Mucosa of descending colon (tissue), 3 donors: ENCODE measurements at regions not wholly inside any gene's neighbourhood (a gene's known extent, or its start where the extent isn't known, plus 50 kb on each side); places are given as distances from the start of the nearest gene placed in this dataset.

Experiments used
- ATAC-seq: fragments of 200-7000 bp; cut with Tn5 transposase; one replicate; pipeline ENCODE4 v1.9.1; 2020; ENCODE audit warnings: mild to moderate bottlenecking, moderate library complexity
- DNase-seq, 3 donors: peaks; one replicate each; pipeline ENCODE4 v3.0.0-alpha.2; 2020
- H3K36me3 ChIP-seq: fragments of 200-600 bp; one replicate; pipeline ENCODE4 v1.8.0; 2021; ENCODE audit warnings: low read depth, mild to moderate bottlenecking
- H3K4me1 ChIP-seq: fragments of 200-600 bp; one replicate; pipeline ENCODE4 v1.8.0; 2021; ENCODE audit warnings: low read depth, mild to moderate bottlenecking
- H3K4me3 ChIP-seq: fragments of 200-600 bp; one replicate; pipeline ENCODE4 v1.8.0; 2021; ENCODE audit warnings: mild to moderate bottlenecking
- H3K9me3 ChIP-seq: fragments of 200-600 bp; one replicate; pipeline ENCODE4 v1.8.0; 2021; ENCODE audit warnings: mild to moderate bottlenecking
- CTCF ChIP-seq: fragments of 200-600 bp; IDR thresholded peaks from one replicate; pipeline ENCODE4 v1.8.0; 2022; ENCODE audit warnings: antibody characterized with exemption, mild to moderate bottlenecking
- intact Hi-C, 2 donors: fragments of 100-400 bp; cut with DNase I in 1 of 2; cut with micrococcal nuclease in 1 of 2; formaldehyde crosslinking; loops; one replicate each; pipeline versions ENCODE4 v1.11.0 to v1.11.1; 2022; cut with DNase I, micrococcal nuclease
- donor health status: DM: no; HTN: no; CAD: no; lungs with moderate emphysema.
- donor health status: DM: no; HTN: no; CAD: no.
- donor health status: DM: no; HTN: yes; CAD: no.

GRCh38 chr9:78592811-78593210 lies 295.9 kb downstream of the PSAT1 start:
- no peak overlapping the region for H3K4me3 ChIP-seq
- no peaks in the 10 kb centered on the region for H3K36me3 ChIP-seq
- no peak for TF ChIP-seq CTCF
- H3K4me1 ChIP-seq: no peaks in the 10 kb centered on the region
- H3K9me3 ChIP-seq: no peaks in the 10 kb centered on the region
- ATAC-seq: no peak
- no peak for DNase-seq
- intact Hi-C loops: no loop called here

GRCh38 chr9:78595200-78595945 lies 298.4 kb downstream of the PSAT1 start:
- Histone ChIP-seq H3K9me3 (no peaks in the 10 kb centered on the region), H3K4me1 (no peaks in the 10 kb centered on the region), H3K4me3 (no peak overlapping the region), H3K36me3 (no peaks in the 10 kb centered on the region)
- intact Hi-C loops: no loop called here
- DNase-seq: no peak
- TF ChIP-seq CTCF: no peak
- no peak for ATAC-seq

- no peak for TF ChIP-seq CTCF
- no peak for DNase-seq
- ATAC-seq: no peak
- intact Hi-C loops: no loop called here
- Histone ChIP-seq H3K4me3 (no peak overlapping the region), H3K36me3 (no peaks in the 10 kb centered on the region), H3K9me3 (no peaks in the 10 kb centered on the region), H3K4me1 (no peaks in the 10 kb centered on the region)
Measured at GRCh38 chr9:78596346-78596745, 299.4 kb downstream of the PSAT1 start.

GRCh38 chr9:78598120-78598519 lies 301.2 kb downstream of the PSAT1 start:
- no peaks in the 10 kb centered on the region for H3K36me3 ChIP-seq
- H3K4me1 ChIP-seq: no peaks in the 10 kb centered on the region
- no peaks in the 10 kb centered on the region for H3K9me3 ChIP-seq
- DNase-seq: no peak
- TF ChIP-seq CTCF: no peak
- intact Hi-C loops: no loop called here
- no peak for ATAC-seq
- H3K4me3 ChIP-seq: no peak overlapping the region

- Histone ChIP-seq H3K9me3 (no peaks in the 10 kb centered on the region), H3K4me1 (no peaks in the 10 kb centered on the region), H3K36me3 (no peaks in the 10 kb centered on the region), H3K4me3 (no peak overlapping the region)
- TF ChIP-seq CTCF: no peak
- DNase-seq (no peak), ATAC-seq (no peak)
- intact Hi-C loops: no loop called here
Measured at GRCh38 chr9:78599926-78600325, 303.0 kb downstream of the PSAT1 start.
